ENCODE measurements at regions not wholly inside any gene's neighbourhood (a gene's known extent, or its start where the extent isn't known, plus 50 kb on each side); places are given as distances from the start of the nearest gene placed in this dataset.

- Mint-ChIP-seq H3K4me1 (ENCODE audit: low read depth, unreplicated experiment) (peaks cover 17% of the 10 kb centered on the region), H3K9me3 (ENCODE audit: unreplicated experiment) (peaks cover 2% of the 10 kb centered on the region), H3K27me3 (ENCODE audit: low read depth, unreplicated experiment) (peaks cover 1% of the 10 kb centered on the region), H3K27ac (ENCODE audit: unreplicated experiment) (peak overlapping the region; percentile 79), H3K36me3 (ENCODE audit: low read depth, unreplicated experiment) (no peaks in the 10 kb centered on the region), H3K4me3 (ENCODE audit: unreplicated experiment) (no peak overlapping the region)
- Histone ChIP-seq H3K79me2 (ENCODE audit: insufficient read depth, low read length) (no peaks in the 10 kb centered on the region), H4K20me1 (ENCODE audit: insufficient read depth, low read length) (no peaks in the 10 kb centered on the region), H3K27ac (ENCODE audit: low read depth, low read length) (peak overlapping the region; percentile 44), H3K4me1 (ENCODE audit: insufficient read depth, low read length) (peaks cover 6% of the 10 kb centered on the region), H3K4me2 (ENCODE audit: low read length) (peak overlapping the region; percentile 8), H2AFZ (ENCODE audit: low read depth, low read length) (peak overlapping the region; percentile 9), H3K4me3 (ENCODE audit: insufficient read depth, low read depth, low read length) (no peak overlapping the region), H3K27me3 (ENCODE audit: insufficient read depth, low read length) (peaks cover 2% of the 10 kb centered on the region), H3K9me3 (ENCODE audit: insufficient read depth, low read depth, low read length) (no peaks in the 10 kb centered on the region), H3K9ac (ENCODE audit: low read length) (no peak overlapping the region), H3K36me3 (ENCODE audit: insufficient read depth, low read length) (no peaks in the 10 kb centered on the region)
- TF ChIP-seq CTCF (IDR thresholded peaks at IDR 0.05; ENCODE audit: insufficient read depth, low read depth, low read length) (no peak), EZH2 (IDR thresholded peaks at IDR 0.05; ENCODE audit: insufficient read depth, low read length) (no peak)
- DNase-seq (ENCODE audit: low read depth), result peak; percentile 97
- no peak for FAIRE-seq
These were observed 215.6 kb upstream of the ADAMTS16 start for GRCh38 chr5:4924577-4924976.

DNA sequence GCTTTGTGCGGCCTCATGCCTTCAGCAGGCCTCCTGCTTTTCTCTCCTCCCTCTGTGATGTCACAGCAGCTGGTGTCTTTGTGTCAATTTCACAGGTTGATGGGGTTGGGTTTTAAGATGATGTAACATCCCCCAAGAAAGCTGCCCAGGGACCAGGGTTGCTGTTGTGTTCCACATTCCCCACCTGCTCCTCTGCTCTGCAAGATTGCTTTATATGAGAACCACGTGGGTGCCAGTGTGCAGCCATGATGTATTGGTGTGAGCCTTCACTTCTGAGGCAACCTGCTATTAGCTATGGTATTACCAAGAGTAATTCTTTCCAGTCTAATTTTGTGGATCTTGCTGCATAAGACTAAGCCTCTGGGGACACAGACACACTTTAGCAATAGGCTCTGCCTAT lies 213.0 kb upstream of the ADAMTS16 start:
- Histone ChIP-seq H3K79me2 (ENCODE audit: insufficient read depth, low read length) (no peaks in the 10 kb centered on the region), H2AFZ (ENCODE audit: low read depth, low read length) (no peak overlapping the region), H3K4me3 (ENCODE audit: insufficient read depth, low read depth, low read length) (no peak overlapping the region), H3K9me3 (ENCODE audit: insufficient read depth, low read depth, low read length) (no peaks in the 10 kb centered on the region), H3K9ac (ENCODE audit: low read length) (no peak overlapping the region), H3K27ac (ENCODE audit: low read depth, low read length) (no peak overlapping the region), H3K36me3 (ENCODE audit: insufficient read depth, low read length) (no peaks in the 10 kb centered on the region), H3K4me2 (ENCODE audit: low read length) (no peak overlapping the region), H3K27me3 (ENCODE audit: insufficient read depth, low read length) (no peaks in the 10 kb centered on the region), H3K4me1 (ENCODE audit: insufficient read depth, low read length) (peaks cover 6% of the 10 kb centered on the region), H4K20me1 (ENCODE audit: insufficient read depth, low read length) (no peaks in the 10 kb centered on the region)
- Mint-ChIP-seq H3K9me3 (ENCODE audit: unreplicated experiment) (peaks cover 2% of the 10 kb centered on the region), H3K4me1 (ENCODE audit: low read depth, unreplicated experiment) (peaks cover 17% of the 10 kb centered on the region), H3K4me3 (ENCODE audit: unreplicated experiment) (no peak overlapping the region), H3K27me3 (ENCODE audit: low read depth, unreplicated experiment) (peaks cover 1% of the 10 kb centered on the region), H3K27ac (ENCODE audit: unreplicated experiment) (no peak overlapping the region), H3K36me3 (ENCODE audit: low read depth, unreplicated experiment) (no peaks in the 10 kb centered on the region)
- TF ChIP-seq CTCF (IDR thresholded peaks at IDR 0.05; ENCODE audit: insufficient read depth, low read depth, low read length) (no peak), EZH2 (IDR thresholded peaks at IDR 0.05; ENCODE audit: insufficient read depth, low read length) (no peak)
- DNase-seq (ENCODE audit: low read depth) (no peak), FAIRE-seq (no peak)

GRCh38 chr5:4928409-4928808 lies 211.7 kb upstream of the ADAMTS16 start:
- peaks cover 1% of the 10 kb centered on the region for H3K27me3 Mint-ChIP-seq (ENCODE audit: low read depth, unreplicated experiment)
- no peak for FAIRE-seq
- TF ChIP-seq CTCF (IDR thresholded peaks at IDR 0.05; ENCODE audit: insufficient read depth, low read depth, low read length) (no peak), EZH2 (IDR thresholded peaks at IDR 0.05; ENCODE audit: insufficient read depth, low read length) (no peak)

More at GRCh38 chr5:4928409-4928808, 211.7 kb upstream of the ADAMTS16 start:
- Histone ChIP-seq H3K4me1 (ENCODE audit: insufficient read depth, low read length) (peaks cover 6% of the 10 kb centered on the region), H3K36me3 (ENCODE audit: insufficient read depth, low read length) (no peaks in the 10 kb centered on the region), H4K20me1 (ENCODE audit: insufficient read depth, low read length) (no peaks in the 10 kb centered on the region), H3K4me3 (ENCODE audit: insufficient read depth, low read depth, low read length) (no peak overlapping the region), H3K27ac (ENCODE audit: low read depth, low read length) (no peak overlapping the region), H3K9me3 (ENCODE audit: insufficient read depth, low read depth, low read length) (no peaks in the 10 kb centered on the region), H3K27me3 (ENCODE audit: insufficient read depth, low read length) (no peaks in the 10 kb centered on the region), H3K9ac (ENCODE audit: low read length) (no peak overlapping the region), H2AFZ (ENCODE audit: low read depth, low read length) (no peak overlapping the region), H3K79me2 (ENCODE audit: insufficient read depth, low read length) (no peaks in the 10 kb centered on the region), H3K4me2 (ENCODE audit: low read length) (no peak overlapping the region)
- Mint-ChIP-seq H3K9me3 (ENCODE audit: unreplicated experiment) (peaks cover 2% of the 10 kb centered on the region), H3K4me3 (ENCODE audit: unreplicated experiment) (no peak overlapping the region), H3K27ac (ENCODE audit: unreplicated experiment) (no peak overlapping the region), H3K4me1 (ENCODE audit: low read depth, unreplicated experiment) (peaks cover 17% of the 10 kb centered on the region), H3K36me3 (ENCODE audit: low read depth, unreplicated experiment) (no peaks in the 10 kb centered on the region)
- no peak for DNase-seq (ENCODE audit: low read depth)
